ENCODE measurements at regions not wholly inside any gene's neighbourhood (a gene's known extent, or its start where the extent isn't known, plus 50 kb on each side); places are given as distances from the start of the nearest gene placed in this dataset.
"Not testable (repeated sequence)": the region's sequence is repeated elsewhere in the genome, so short reads cannot be mapped to it uniquely, and the experiment has no call there.

DNA sequence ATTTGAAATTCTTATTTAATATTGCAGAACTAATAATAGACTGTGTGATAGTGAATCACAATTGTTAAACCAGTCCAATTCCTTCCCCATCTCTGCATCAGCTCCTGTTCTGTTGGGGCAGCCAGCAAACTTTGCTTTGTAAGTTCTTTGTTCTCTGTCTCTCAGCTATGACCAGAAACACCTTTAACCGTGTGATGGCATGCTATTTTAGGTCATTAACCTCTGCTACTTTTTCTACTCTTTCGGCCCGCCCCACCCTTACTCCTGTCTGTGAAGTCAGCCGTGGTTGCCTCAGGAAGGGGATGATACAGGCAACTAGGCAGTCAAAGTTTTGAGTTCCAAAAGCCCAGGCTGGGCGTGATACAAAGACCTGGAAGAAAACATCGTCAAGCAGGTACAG lies 51.3 kb upstream of the EGFL6 start:
- DNase-seq, result no peak

DNA sequence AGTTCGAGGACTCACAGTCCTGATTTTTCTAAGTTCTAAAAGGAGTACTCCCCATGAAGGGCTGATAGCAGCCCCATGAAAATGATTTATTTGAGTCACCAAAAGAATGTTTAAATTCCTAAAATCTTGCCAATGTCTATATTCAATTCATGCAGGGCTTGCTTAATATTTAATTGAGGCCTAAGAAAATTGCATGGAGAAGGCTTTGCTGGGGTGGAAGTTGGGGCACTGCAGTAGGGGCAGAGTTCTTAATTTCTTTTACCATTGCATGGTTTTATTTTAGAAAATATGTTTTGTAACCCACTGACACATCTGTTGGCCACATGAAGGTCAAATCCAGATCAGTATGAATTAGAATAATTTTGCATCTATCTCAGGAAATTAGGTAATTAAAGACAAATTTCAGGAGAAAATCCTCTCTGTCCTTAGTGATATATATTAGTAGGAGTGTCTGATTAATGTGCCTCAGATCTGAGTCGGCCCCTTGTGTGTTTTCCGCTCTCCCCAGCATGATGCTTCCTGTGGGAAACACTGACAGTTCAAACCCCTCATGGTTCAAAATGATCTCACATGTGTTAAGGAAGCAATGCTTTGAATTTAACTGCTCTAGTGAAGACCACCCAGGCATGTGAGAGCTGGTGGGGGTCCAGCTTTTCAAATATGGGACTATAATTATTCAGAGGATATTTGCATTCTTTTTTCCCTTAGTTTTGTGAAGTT lies 54.0 kb upstream of the EGFL6 start:
- DNase-seq, result no peak

DNA sequence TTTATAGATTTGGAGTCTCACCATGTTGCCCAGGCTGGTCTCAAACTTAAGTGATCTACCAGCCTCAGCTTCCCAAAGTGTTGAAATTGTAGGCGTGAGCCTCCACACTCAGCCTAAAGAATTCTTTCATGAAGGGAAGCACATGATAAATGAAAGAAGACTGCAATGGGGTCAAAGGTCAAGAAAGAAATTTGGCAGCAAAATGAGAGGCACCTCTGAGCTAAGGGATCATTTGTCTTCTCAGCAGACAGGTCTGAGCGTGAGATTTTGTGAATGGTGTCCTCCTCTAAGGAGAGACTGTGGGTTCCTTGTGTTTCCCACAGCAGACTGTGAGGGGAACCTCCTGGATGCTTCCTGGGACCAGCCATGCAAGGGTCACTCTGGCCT lies 57.5 kb upstream of the EGFL6 start:
- DNase-seq, result no peak

DNA sequence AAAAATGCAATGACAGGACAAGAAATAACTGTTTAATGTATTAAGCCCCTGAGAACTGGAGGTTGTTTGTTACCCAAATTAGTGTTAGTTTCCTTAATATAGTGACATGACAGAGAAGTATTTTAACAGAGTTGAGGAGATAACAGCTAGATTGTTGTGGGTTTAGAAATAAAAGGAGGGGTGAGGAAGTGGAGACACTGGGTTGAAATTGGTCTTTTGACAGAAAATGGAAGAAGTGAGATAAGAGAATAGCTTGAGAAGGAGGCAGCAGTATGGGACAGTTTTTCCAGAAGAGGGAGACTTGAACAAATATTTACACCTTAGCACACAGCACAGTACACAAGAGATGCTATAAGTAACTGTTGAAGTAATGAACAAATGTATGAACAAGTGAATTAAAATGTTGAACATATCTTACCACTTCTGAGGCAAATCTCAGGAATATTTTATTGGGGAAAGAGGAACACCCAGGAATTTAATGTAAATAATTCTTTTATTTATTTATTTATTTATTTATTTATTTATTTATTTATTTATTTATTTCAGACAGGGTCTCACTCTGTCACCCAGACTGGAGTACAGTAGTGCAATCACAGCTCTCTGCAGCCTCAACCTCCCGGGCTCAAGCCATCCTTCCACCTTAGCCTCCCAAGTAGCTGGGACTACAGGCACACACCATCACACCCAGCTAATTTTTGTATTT lies 58.0 kb upstream of the EGFL6 start:
- no peak for DNase-seq

DNA sequence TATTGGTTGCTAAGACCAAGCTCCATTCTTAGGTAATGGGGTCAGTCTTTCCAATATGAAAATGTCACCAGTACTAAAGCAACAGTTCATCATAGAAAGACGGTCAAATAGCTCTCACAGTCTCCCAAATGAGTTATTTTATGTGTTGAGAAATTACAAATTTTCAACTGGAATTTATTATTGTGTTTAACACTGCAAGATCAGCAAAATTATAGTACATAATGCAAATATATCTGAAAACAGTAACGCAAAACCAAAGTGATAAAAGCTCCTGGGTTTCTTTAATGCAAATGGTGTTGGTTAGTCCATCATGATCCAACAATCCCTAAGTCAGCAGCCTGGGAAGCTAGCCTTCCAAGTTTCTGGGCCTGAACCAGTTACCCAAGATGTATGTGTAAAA lies 61.5 kb upstream of the EGFL6 start:
- DNase-seq, result no peak

DNA sequence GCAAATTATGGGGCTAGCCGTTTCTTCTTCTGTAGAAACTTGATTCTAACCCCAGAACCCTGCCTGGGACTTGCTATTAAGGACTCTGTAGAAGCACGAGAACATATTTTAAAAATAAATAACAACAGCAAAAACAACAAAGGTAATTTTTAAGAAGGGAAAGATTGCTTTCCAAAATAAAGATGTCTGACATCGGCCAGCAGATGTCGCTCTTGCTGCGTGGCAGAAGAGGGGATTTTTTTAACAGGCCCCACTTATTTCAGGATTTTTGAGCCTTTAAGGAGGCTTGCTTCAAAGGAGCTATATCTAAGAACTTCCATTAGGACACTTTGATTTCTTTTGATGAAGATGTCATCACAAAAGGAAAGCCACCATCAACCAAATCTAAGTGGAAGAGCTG lies 62.8 kb upstream of the EGFL6 start:
- DNase-seq, result peak; percentile 68

DNA sequence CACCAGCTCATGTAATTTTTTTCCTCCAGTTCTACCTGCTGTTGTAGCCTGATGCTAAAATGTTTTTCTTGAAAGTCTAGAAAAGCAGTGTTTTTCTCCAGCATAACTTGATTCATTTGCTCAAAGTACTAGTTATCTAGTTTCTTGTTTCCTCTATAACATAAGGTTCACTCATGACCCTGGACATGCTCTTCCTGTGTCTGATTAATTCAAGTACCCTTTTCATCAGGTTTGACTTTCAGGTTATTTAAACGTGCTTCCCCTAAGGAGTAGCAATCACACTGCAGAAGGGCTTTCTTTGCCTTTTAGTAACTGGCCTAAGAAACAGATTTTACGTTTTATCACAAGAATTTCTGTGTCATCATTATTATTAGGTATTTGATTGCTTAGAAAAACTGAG lies 66.8 kb upstream of the EGFL6 start:
- no peak for DNase-seq

DNA sequence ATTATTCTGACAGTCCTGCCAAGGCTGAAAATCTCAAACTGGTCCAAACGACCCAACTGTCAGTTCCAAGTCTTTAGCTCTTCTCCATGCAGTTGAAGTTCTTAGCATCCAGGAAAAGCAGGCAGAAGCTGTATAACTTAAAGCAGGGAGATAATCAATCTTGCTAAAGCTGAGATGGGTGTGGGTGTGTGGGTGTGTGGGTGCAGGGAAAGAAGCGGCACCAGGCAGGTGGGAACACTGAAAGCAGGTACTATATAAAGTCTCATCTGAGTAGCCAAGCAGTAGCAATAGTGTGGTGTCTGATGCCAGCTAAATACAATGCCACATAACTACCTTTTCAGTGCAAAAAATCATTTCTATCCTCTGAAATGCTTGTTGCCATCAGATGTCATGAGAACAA lies 69.7 kb upstream of the EGFL6 start:
- no peak for DNase-seq

DNA sequence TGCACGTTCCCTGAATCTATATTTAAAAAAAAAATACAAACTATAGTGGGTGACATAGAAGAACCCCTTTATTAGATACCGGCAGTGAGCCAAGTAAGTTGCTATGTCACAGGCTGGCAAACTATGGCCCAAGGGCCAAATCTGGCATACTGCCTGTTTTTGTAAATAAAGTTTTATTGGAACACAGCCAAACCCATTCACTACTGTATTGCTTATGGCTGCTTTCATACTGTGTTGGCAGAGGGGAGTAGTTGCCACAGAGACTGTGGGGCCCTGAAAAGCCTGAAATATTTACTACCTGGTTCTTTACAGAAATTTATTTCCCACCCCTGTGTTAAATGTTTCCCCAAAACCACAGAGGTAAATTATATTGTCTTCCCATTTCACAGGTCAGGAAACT lies 71.2 kb upstream of the EGFL6 start:
- DNase-seq, result no peak

DNA sequence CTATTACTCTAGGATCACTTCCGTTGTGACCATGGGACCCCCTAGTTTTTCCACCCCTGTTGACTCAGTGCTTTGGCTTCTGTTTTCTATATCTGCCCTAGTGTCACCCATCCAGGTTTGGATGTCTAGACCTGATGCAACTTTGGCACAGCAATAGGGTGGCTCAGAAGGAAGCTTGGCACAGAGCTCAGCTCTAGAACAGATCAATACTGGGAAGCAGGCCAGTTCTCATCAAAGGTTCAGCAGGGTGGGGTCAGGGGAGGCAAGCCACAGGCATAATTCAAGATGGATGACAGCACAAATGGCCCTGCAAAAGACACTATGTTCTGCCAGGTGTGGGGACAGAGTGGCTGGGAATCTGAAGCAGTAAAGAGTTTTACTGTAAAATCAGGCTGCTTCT lies 74.2 kb upstream of the EGFL6 start:
- DNase-seq, result no peak

DNA sequence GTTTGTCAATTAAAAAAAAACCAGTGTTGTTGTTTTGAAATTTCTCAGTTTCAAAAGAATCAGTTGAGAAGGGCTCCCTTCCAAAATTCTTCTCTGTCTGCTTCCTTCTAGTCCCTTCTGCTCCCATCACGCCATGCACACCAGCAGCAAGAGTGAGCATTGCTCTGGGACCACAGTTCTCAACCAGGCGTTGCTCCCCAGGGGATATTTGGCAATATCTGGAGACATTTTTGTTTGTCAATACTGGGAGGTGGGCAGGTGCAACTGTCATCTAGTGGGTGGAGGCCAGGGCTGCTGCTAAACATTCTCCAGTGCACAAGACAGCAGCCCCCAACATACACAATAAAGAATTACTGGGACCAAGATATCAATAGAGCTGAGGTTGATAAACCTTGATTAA lies 74.8 kb upstream of the EGFL6 start:
- no peak for DNase-seq

DNA sequence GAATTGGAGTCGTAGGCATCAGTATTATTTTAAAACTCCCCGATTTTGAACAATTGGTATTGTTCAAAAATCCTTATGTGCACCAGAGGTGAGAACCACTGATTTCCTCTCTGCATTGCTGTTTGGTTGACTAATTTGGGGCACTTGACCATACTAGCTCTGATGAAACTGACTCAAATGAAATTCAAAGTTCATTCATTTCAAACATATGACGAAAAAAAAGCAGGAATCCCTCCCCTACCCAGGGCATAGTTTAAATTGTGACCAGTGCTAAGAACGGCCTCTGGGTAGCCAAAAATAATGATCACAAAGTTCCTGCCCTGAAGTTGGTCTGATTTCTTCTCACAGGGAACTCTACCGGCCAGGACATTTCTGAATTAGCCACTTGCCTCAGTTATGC lies 75.7 kb upstream of the EGFL6 start:
- DNase-seq, result no peak

DNA sequence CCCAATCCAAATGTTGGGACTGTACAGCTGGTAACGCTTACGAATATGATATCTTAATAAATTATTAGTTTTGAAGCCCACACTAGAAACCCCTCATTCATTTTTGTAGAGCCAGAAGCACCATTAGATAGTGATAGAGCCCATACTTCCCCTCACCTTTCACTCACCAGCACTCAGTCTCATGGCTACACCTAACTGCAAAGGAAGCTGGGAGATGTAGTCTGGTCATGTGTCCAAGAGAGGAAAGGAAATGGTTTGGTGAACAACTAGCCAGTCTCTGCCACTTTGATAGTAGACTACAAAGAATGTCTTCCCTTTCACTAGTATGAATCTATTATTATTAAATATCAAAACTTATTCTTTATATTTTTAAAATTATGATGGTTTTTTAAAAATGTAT lies 77.1 kb upstream of the EGFL6 start:
- DNase-seq, result no peak

DNA sequence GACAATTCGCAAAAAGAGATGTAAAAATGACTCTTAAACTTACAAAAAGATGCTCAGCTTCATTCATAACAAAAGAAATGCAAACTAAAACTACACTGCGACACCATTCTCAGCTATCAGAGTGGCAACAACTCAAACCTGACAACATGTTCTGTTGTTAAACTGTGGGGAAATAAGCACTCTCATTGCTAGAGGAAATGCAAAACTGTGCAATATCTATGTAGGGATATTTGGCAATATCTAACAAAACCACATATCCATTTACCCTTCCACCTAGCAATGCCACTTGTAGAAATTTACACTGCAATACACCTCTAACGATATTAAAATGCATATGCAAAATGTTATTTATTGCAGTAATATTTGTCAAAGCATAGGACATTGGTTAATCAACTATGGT lies 78.3 kb upstream of the EGFL6 start:
- DNase-seq, result no peak

DNA sequence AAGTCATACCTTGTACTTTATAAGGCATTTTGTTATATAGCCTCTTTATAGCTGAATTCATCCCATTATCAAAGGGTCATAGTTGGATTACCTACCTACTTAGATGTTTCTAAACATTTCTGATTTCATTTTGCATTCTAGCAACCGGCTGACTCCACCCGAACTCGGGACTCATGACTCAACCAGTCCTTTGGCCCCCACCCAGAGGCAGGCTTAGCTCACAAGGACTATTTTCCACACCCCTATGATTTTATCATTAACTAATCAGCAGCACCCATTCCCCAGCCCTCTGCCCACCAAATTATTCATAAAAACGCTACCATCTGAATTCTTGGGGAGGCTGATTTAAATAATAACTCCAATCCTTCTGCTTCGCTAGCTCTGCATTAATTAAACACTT lies 79.9 kb upstream of the EGFL6 start:
- DNase-seq, result no peak

DNA sequence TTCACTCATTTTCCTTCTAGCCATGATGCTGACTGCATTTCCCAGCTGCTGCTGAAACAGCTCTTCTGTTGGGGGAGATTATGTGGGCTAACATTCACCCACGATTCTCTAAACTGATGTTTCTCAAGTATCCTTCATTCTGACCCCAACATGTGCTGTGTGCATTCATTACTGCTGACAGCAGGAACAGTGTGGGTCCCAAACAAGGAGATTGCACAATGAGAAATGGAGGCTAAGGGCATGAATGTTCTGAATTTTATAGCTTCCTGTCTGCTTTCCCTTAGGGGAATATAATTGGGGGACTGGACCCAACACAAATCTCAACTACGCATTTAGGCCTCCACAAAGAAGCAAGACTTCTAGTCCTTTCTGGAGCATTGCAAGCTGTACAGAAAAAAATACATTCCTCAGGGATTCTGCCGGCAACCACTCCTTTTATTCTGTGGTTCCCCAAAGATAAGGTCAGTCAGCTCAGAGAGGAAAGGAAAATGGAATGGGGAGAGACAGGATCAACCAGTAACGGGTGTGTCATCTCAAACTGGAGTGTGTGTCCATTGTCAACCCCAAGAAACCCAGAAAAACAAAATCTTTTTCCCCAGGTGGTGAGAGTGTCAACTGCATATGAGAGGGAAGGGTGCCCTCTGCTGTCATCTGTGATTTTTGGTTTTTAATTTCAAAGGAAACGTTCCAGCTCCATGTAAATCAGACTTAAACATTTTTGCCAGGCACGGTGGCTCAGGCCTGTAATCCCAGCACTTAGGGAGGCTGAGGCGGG lies 81.5 kb upstream of the EGFL6 start:
- peak; percentile 25 for DNase-seq

DNA sequence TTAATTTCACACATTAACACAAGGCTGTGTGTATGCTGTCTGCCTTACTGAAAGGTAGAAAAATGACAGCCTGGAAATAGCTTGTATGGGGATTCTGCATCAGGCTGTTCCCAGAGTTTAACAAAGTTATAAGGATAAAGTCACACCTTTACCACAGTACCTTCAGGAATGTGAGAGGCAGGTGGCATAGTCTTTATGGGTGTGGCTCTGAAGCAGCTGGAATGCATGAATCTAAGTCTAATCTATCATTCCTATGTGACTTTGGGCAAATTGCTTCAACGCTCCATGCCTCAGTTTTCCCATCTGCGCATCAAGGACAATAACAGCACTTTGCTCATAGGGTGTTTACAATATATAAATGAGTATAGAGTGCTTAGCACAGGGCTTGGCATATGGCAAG lies 84.2 kb upstream of the EGFL6 start:
- DNase-seq, result no peak

DNA sequence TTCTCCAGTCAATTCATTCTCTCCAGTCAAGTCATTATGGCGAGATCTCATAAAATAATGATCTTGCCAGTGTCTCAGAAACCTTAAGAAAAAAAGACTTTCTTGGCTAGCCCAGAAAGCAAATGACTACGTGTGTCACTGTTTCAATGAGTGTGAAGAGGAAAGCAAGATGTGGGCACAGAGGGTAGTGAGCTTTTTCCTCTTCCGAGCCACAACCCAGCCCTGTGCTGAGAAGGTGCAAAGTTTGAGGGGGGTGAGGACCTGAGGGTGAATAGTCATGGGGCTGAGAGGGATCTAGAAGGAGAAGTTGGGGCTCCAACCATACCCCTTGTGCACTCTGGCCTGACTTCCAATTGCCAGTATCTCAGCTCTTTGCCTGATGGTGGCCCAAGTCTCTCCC lies 85.6 kb upstream of the EGFL6 start:
- DNase-seq, result no peak

DNA sequence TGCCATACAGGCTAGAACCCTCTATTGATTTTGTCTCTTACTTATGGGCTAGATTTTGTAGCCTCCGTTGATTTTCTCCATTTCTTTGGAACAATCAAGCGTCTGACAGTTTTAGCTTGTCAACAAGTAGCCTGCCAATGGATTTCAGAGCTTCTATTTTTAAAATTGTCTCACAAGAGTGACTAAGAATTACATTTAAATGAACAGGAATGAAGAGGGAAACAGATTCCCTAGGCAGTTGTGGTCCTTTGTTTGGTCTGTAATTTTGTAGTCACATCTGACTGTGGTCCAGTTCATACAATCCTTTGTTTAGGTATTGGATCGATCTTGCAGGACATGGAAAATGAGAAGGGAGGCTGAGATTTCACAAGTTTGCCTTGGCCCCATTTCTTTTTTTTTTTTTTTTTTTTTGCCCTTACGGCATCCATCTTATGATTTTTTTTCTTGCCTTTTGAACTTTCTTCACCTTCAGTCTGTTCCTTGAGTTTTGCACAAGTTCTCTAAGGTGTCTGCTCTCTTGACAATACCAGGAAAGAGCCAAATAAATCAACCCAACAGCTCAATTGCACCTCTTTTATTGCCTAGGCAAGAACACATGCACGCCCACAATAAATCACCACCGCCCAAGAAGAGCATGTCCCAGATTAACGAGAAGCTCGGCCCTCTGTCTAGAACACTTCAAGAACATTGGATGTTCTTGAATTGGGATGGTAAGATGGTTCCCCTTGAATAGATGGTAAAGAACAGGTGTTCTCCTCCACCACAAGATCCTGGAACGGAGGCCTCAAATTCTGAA lies 86.5 kb upstream of the EGFL6 start:
- no peak for DNase-seq

DNA sequence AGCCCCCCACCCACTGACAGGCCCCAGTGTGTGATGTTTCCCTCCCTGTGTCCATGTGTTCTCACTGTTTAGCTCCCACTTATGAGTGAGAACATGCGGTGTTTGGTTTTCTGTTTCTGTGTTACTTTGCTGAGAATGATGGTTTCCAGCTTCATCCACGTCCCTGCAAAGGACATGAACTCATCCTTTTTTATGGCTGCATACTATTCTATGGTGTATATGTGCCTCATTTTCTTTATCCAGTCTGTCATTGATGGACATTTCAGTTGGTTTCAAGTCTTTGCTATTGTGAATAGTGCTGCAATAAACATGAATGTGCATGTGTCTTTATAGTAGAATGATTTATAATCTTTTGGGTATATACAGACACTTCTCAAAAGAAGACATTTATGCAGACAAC lies 88.6 kb upstream of the EGFL6 start:
- not testable (repeated sequence) for DNase-seq

DNA sequence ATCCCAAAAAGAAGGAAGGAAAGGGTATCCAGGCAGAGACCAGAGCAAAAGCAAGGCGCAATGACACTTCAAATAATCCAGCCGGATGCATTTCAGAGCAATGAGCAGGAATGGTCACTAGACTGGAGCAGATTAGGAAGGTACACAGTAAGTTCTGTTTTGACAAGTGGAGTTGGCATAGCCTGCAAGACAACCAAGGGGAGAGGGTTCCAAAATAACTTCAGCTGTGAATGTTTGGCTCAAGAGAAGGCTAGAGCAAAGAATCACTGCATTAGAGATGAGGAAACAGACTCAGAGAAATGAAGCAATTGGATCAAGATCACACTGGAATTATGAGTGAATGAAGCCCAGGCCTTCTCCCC lies 90.0 kb upstream of the EGFL6 start:
- DNase-seq, result no peak

DNA sequence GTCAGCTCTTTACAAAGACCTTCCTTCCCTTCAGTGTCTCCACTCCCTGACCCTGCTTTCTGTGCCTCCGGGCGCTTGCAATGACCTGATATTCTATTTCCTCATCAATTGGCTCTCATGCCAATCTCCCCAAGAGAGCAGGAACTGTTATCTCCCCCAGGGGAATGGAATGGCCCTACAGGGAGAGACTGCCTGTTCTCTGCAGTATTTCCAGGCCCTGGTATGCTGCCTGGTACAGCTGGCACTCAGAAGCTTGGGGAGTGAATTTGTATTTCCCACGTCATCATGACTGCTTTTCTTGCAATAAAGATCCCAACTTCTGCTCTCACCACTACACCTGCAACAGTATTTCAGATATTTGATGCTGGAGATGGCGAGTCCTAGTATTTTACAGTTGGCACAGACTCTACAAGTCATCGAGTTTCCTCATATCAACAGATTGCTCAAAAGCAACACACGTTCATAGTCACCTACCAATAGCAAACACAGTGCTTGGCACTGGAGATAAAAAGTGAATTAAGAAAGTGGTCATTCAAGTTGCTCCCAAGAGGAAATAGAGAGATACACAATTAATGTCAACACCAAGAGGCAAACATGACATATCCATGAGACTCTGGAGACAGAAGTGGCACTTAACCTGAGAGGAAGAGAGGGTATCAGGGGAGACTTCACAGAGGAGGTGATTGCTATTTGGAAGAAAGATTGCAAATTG lies 90.5 kb upstream of the EGFL6 start:
- no peak for DNase-seq

DNA sequence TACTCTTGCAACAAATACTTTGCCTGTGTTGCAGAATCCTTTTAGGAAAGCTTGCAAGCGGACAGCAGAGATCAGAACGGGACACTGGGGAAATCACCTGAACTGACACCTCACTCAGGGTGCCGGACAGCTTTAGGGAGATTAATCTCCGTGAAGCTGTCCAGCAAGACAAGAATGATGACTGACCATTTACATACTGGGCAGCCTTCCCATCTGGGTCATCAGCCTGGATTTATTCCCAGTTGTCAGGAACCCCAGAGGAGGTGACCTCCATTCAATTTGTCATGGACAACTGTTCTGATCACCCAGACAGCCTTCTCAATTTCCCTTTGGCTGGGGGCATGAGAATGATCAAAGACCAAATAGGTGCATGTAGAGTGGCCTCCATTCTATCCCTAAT lies 93.0 kb upstream of the EGFL6 start:
- no peak for DNase-seq
